LoVo (cell line): ENCODE measurements at regions not wholly inside any gene's neighbourhood (a gene's known extent, or its start where the extent isn't known, plus 50 kb on each side); places are given as distances from the start of the nearest gene placed in this dataset.
"Not testable (repeated sequence)": the region's sequence is repeated elsewhere in the genome, so short reads cannot be mapped to it uniquely, and the experiment has no call there.

Experiments
- DNase-seq: peaks from one replicate; pipeline ENCODE4 v3.0.0-alpha.2; 2016; ENCODE audit warnings: low spot score

- no peak for DNase-seq
Measured at GRCh38 chr13:80550971-80551441, 210.1 kb upstream of the SPRY2 start.

DNA sequence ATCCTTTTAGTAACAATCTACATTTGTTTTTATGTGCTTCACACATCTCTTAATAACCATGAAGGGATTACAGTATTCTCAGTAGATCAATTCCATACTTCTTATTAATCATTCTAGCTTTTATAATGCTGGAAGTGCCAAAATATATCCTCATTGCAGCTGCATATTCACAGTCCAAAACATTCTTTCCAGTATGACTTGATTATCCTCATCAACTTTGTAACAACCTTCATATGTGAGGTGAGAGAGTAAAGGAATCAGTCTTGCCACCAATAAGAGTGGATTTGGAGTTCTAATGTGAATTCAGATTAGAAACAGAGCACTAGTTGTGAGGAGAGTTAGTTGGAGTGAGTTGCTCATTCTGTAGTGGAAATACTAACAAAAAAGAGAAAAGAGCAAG is 208.0 kb upstream of the SPRY2 start:
- no peak for DNase-seq

- no peak for DNase-seq
Measured at GRCh38 chr13:80547885-80548825, 207.2 kb upstream of the SPRY2 start.

GRCh38 chr13:80547341-80547740 is 206.4 kb upstream of the SPRY2 start:
- no peak for DNase-seq

DNA sequence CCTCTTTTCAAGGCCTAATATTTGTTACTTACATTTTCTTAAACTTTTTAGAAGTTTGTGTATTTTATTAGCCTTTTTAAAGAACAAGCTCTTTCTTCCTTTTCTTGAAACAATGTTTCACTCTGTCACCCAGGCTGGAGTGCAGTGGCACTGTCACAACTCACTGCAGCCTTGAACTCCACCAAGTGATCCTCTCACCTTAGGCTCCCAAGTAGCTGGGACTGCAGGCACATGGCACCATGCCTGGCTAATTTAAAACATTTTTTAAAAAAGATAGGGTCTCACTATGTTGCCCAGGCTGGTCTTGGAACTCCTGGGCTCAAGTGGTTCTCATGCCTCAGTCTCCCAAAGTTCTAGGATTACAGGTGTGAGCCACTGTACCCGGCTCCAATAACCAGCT is 192.2 kb upstream of the SPRY2 start:
- DNase-seq, result no peak

GRCh38 chr13:80530902-80531301 is 190.0 kb upstream of the SPRY2 start:
- no peak for DNase-seq

GRCh38 chr13:80530191-80530590 is 189.3 kb upstream of the SPRY2 start:
- DNase-seq, result no peak

DNA sequence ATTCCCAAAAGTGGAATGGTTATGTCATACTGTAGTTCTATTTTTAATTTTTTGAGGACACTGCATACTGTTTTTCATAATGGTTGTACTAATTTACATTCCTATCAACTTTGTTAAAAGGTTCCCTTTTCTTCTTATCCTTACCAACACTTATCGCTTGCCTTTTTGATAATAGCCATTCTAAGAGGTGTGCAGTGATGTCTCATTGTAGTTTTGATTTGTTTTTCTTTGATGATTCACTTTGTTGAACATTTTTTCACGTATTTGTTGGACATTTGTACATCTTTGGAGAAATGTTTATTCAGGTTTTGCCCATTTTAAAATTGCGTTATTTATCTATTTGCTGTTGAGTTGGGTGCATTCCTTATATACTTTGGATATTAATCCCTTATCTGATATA is 188.8 kb upstream of the SPRY2 start:
- no peak for DNase-seq

GRCh38 chr13:80528733-80529132 is 187.8 kb upstream of the SPRY2 start:
- DNase-seq, result no peak

DNA sequence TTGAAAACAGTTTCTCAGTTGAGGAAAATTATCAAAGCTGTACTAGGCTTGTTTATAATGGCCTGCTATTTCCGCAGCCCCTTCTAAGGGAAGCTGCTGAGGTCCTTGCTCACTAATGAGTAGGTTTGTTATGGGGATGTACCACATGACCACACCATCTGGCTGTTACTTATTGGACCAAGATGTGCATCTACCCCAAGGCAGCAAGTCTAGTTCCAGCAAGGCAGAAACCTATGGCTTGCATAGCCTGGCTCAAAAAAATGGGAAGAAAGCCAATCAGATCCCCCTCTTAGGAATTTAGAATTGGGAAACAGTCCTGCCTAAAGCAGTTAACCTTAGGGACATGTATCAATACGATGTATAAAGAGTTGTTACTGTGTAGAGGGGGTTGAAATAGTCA is 186.5 kb upstream of the SPRY2 start:
- DNase-seq, result no peak

DNA sequence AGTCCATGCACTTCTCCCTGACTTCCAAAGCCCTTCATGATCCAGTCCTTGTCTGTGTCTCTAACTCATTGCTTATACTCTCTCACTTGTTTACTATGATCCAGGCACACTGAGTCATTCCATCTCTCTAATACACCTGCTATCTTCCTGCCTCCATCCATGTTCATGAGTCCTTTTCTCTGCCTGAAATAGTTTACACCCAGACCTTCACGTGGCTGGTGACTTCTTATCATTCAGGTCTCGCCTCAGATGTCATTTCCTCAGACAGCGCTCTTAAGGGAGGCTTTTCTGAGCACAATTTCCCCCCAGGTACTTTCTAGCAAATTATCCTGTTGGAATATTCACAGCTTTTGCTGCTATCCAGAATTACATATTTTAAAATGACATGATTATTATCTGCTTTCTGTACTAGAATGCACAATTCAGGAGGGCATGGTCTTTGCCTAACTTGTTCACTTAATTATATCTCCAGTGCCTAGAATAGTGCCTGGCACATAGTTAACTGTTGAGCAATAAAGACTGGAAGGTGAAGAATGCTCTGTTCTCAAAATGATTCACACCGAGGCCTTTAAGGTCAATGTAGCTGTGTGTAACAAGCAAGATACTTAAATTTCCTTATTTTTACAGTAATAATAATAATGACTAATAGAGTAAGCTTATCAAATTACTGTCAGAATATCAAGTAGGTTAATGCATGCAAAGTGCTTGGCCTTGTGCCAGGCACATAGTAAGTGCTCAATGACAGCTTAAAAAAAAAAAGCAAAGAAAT is 183.7 kb upstream of the SPRY2 start:
- DNase-seq, result no peak

- DNase-seq, result no peak
Measured at GRCh38 chr13:80523134-80523533, 182.2 kb upstream of the SPRY2 start.

GRCh38 chr13:80522463-80522862 is 181.5 kb upstream of the SPRY2 start:
- DNase-seq, result not testable (repeated sequence)

DNA sequence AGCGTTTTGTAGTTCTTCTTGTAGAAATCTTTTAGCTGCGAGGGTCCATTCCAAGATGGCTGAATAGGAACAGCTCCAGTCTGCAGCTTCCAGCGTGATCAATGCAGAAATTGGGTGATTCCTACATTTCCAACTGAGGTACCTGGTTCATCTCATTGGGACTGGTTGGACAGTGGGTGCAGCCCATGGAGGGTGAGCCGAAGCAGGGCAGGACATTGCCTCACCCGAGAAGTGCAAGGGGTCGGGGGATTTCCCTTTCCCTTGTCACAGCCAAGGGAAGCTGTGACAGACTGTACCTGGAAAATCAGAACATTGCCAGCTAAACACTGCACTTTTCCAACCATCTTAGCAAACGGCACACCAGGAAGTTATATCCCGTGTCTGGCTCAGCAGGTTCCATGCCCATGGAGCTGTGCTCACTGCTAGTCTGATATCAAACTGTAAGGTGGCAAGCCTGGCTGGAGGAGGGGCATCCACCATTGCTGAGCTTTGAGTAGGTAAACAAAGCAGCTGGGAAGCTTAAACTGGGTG is 176.0 kb upstream of the SPRY2 start:
- no peak for DNase-seq

- DNase-seq, result no peak
Measured at GRCh38 chr13:80515296-80515695, 174.4 kb upstream of the SPRY2 start.

DNA sequence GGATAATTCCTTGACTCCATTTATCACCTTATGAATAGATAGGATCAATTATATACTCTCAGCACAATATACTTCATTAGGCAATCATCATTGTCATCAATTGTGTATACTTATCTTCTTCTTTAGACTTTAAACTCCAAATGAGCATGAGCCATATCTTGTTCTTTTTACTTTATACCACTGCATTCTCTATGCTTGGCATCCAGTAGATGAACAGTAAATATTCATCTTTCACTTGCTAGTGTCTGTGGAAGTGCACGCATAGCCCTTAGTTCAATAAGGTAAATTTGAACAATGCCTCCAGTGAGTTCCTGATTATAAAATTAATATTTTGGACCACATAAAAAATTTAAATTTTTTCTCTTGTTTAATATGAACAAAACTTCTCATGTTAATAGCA is 172.3 kb upstream of the SPRY2 start:
- DNase-seq, result no peak

- no peak for DNase-seq
Measured at GRCh38 chr13:80510686-80511085, 169.8 kb upstream of the SPRY2 start.

DNA sequence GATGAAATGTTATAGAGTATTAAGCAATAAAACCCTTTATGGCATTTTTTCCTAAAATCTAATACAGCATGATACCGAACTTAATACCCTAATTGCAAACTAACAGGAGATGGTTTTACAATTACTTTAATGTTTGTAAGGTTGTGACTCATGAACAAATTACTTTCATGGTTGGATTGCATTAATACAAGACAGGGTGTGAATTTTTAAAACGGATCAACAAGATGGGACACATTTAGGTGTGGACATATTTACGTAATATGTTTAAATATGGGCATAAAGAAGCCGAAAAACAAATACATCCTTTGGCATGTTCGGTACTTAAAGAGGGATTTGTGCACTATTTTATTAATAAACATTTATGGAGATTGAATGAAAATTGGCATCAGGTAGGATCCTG is 168.3 kb upstream of the SPRY2 start:
- no peak for DNase-seq

DNA sequence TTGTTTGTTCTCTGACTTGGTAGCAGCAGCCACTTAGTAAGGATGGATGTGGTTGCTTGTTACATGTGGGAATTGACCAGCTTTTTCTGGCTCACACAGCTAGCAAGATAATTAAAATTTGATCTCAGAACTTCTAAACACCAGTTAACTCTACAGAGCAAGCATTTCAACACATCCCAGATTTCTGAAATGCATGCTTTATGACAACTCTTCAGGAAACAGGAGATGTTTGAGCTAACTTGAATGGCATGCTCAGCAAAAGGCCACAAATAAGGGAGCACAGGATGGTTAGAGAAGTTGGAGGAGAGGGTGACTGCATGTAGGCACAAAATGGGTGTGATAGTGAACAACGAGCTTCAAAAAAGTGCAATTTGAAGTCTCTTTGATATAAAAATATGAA is 167.1 kb upstream of the SPRY2 start:
- DNase-seq, result no peak

- no peak for DNase-seq
Measured at GRCh38 chr13:80504453-80504852, 163.5 kb upstream of the SPRY2 start.

DNA sequence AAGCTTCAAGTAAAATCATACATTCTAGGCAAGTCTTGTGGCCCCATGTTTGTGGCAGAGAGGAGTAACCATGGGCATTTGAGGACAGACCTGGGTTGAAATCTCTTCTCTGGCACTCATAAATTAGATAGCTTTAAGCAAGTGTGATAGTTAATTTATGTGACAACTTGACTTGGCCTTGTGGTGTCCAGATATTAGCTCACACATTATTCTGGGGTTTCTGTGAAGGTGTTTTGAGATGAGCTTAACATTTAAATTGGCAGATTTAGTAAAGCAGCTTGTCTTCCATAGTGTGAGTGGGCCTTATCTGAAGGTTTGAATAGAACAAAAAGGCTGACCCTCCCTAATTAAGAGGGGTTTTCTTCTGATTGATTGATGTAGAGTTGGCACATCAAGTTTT is 161.4 kb upstream of the SPRY2 start:
- no peak for DNase-seq

DNA sequence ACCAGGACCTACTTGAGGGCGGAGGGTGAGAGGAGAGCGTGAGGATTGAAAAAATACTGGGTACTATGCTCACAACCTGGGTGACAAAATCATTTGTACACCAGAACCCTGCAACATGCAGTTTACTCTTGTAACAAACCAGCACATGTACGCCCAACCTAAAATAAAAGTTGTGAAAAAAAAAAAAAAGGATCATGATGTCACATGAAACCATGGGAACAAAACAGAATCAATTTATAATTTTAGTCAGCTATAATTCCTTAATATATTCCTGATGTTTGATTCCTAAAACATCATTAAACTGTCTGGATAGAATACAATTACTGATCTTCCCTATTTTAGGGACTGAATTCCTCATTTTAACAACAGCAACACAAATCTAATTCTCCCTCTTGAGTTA is 160.6 kb upstream of the SPRY2 start:
- DNase-seq, result no peak
